Cerebellar nuclear complex (tissue), 1 donor: ENCODE measurements at regions not wholly inside any gene's neighbourhood (a gene's known extent, or its start where the extent isn't known, plus 50 kb on each side); places are given as distances from the start of the nearest gene placed in this dataset.
"Not testable (repeated sequence)": the region's sequence is repeated elsewhere in the genome, so short reads cannot be mapped to it uniquely, and the experiment has no call there.

Source experiments
- DNase-seq, 2 experiments: peaks; one replicate each; lab custom pipeline; 2025; lab: John Stamatoyannopoulos, UW

DNA sequence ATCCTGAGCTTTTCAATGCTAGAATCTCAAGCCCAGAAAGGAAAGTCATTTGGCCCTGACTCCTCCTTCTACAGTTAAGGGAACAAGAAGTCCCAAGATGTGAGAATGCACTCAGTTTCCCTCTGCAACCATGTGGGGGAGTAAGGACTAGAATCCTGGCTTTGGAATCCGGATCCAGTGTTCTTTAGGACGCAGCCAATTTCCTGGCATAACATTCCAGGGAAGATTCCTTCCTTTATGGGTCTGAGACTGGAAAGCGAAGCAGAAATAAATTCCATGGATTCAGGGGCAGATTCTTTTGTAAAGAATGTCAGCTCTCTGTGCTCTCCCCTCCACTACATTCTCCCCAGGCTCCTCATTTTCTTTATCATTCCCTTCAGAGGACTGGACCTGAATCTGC is 151.8 kb upstream of the SOX14 start:
- DNase-seq = no peak

DNA sequence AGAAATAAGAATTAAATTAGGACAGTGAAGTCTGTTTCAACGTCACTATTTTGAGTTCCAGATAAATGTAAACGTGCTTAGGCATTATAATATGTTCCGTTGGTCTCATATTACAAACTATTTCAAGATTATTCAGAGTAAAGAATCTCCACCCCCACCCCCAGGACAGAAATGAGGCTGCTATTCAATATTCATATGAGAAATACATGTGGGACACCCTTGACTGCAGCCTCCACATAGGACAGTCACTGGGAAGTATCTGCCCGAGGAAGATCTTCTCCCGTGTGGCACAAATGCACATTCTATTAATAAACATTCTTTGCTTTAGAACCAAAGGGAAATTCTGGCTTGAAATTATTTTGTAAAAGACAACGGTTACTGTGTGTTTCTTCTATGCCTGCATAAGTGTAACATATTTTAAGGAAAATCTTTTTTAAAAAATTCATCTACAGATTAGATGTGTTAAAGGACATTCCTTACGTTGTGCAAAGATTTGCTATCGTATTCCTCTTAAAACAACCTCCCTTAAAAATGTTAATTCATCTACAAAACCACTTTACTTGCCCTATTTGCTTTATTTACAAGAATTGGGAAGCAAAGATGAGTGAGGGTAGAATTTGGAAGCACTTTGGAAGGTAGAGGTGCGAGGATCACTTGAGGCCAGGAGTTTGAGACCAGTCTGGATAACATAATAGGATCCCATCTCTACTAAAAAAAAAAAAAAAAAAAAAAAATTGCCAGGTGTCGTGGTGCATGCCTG is 148.3 kb upstream of the SOX14 start:
- no peak for DNase-seq

DNA sequence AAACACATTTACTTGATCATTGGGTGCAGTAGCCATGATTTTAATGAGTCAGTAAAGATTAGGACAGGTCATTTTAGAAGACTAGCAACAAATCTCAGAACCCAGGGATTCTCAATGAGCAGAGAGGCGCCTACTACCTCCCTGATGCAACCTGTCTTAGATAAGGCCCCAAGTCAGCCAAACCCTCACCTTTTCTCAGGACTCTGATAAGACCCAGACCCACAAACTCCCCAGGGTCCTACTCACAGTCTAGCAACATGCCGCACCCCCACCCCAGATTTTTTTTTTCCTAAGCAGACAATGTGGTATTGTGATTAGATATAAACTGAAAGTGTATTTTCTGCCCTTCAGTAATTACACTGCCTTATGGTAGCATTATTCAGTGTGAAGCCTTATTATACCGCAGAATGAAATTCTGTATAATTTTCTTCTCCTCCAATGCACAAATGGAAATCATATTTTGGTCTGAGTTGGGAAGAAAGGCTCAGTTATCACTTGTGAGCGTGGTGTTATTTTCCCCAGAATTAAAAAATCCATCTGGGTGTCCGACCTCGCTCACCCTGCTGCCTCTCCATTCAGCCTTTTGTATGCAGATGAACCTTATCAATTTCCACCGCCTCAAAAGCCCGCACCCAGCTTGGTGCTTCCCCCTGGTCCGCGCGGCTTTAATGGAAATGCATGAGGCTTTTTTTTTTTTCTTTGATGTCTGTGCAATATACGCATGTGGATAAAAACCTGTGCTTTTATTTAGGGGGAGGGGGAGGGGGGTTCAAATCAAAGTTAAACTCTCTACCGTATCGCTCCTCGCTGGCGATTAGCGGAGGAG is 122.0 kb upstream of the SOX14 start:
- no peak for DNase-seq

DNA sequence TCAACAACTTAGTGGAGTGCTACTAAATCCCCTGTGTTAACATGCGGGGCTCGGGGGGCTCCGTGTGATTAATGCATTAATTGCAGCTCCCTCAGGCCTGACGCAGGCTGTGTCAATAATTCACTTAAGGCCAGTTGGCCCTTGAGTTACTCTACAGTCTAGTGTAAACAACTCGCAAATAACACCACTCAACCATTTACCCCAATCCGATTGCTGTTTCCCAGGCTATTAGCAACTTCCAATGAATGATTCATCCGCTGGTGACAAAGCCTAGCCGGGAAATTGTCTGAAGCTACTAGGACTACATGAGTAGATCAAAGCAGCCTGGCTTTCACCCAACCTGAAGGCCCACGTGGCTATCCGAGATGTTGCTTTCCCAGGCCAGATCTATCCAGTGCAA is 121.3 kb upstream of the SOX14 start:
- no peak for DNase-seq

DNA sequence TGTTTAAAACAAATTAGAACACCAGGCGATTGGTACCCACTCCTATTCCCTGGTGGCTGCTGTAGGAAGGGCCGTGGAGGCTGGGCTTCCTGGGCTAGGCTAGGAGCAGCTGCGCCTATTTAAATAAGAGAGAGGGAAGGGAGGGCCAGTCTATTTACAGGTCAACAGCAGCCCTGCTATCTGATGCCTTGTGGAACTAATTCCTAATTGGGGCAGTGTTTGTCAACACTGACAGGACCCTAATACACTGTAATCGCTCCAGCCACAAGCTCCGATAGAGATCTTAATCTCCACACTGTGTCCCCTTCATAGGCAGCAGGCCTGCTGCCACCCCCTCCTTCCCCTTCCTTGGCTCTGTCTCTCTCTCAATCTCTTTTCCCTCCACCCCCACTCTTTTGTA is 116.9 kb upstream of the SOX14 start:
- no peak for DNase-seq

DNA sequence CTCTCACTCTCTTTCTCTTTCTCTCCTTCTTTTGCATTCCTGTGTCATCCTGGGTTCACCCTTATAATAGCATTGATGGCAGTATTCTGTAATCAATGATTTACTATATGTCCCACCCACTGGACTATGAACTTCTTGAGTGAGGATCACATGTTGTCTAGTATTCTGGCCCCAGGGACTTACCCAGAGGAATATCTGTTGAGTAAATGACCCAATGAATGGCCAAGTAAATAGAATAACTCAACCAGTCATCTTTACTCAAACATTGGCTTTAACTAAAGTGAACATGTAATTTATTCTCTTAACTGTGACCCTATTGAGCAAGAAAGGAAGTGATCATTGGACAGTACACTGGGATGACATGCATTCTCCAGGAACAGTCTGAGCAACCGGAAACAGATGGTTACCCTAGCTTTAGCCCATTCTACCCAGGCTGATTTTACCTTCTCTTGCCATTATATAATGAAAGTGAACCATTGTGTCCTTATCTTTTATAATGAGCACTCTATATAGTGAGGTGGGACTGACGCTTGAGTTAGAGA is 94.5 kb upstream of the SOX14 start:
- no peak for DNase-seq

DNA sequence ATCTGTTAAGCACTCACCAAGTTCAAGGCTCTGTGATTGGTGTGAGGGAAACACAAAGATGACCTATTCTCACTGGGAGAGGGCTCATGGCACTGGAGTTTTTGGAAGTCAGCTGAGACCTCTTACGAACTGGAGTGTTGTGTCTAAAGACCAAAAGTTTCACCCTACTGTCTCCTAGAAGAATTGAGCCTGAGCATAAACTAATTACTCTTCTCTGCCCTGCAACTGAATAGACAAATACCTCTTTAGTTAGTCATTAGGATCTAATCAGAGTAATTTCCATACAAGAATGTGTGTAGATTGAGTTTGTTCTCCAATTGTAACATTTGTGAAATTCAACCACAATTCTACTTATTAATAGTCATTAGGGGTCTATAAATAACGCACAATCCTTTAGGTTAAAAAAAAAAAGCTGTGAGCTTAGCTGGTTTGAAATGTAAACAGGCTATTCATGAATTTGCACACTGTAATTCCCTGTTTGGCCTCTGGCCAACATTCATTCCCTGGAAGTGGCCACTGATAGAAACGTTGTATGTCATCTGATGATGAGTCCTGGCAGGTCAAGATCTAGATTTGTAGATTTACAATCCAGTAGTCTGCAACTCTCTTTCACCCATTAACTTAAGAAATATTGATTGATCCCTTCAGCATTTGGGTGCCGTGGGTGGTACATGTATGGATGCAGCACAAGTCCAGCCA is 76.8 kb upstream of the SOX14 start:
- DNase-seq = no peak

DNA sequence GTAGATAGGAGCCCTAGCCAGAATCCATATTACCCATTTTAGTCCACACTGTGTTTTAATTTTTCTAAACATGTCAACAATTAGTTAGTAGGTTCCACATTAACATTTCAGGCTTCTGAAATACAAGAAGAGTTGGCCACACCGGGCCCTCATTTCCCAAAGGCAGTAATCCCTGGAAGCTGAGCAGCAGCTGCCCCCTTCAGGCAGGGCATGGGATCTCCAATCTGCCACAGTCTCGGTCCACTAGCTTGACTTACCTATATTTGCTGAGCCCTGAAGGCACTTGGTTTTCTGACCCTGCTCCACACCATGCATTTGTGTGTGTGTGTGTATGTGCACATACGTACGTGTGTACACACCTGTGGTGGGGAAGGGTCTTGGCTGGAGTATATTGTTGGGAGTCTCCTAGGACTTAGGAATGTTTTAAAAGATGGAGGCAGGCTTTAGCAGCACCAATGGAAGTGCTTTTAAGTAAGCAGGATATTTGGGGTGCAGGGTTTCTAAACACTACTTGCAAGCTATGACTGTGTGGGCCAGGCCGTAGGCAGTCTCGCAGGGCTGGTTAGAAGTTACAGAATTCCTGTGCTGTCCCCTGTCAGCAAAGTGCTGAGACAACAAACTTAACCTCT is 71.2 kb upstream of the SOX14 start:
- DNase-seq = no peak

DNA sequence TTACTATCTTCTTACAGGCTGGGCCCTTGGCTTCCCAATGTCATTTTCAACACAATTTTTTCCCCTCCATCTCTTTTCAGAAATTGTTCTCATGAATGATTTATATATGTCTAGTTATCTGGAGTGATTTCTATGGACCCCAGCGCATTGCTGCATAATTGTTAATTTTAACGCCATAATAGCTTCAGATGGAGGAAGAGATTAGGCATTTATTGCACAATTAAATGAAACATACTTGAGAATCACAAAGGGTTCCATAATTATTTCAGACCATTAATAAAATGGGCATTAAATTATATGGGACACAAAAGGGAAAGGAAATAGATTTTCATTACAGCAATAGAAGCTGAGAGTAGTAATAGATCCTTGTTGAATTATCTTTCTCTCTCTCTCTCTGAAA is 70.3 kb upstream of the SOX14 start:
- DNase-seq = no peak

DNA sequence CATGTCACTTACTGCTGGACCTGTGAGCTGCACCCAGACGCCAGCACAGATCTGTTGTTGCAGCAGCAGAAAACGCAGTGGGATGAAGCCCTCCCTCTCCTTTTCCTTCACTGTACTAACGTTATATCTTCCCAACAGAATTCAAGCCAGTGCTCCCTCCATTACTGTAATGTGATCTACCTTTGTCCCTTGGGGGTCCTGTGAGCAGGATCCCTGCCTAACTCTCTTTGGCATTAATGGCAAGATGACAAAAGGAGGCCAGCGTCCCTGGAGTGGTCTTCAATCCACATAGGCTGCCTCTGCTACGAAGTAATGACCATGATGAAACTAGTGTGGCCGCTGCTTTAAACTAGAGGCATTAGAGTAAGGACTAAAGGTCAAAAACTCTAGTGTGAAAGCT is 69.3 kb upstream of the SOX14 start:
- no peak for DNase-seq

DNA sequence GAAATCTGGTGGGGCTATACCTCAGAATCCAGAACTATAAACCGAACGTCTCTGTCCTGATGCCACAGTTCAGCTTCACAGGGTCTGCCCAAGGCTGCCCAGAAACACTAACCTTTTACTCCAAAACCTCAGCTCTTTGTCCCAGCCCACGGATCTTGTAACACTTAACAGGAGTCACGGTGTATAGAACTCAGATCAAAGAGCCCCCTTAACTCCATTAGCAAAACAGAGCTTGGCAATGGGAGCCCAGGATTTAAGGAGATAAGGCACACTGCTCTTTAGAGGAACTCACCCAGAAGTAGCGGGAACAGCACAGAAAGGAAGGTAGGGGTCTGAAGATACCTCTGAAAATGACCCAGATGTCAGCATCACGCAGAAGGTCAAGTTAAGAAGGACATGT is 68.8 kb upstream of the SOX14 start:
- DNase-seq = no peak

DNA sequence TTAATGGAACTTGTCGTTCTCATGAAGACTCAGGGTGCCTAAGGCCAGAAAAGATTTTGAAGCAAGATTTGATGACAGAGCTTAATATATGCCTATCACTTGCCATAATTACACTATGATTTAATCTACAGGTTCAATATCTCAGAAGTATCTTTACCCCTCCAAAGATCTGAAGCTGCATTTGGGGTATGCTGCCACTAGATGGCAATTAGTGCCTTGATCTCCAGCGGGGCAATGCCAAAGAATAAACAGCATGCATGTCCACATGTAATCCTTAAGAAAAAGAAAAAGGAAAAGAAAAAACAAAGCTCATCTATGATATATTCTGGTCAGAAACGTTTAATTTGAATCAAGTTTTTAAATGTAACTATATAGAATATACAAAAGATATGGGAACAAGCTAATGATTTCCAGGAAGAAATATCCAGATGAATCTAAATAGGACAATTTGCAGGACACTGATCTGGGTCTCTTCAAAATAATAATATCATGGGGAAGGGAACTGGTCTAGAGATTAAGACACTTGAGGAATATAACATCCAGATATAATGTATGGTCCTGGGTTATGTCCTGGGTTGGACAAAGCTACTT is 55.0 kb upstream of the SOX14 start:
- no peak for DNase-seq

DNA sequence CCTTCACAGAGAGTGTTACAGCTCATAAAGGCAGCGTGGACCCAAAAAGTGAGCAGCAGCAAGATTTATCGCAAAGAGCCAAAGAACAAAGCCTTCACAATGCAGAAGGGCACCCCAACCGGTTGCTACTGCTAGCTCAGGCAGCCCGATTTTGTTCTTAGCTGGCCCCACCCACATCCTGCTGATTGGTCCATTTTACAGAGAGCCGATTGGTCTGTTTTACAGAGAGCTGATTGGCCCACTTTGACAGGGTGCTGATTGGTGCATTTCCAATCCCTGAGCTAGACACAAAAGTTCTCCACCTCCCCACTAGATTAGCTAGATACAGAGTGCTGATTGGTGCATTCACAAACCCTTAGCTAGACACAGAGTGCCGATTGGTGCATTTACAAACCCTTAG is 50.1 kb upstream of the SOX14 start:
- DNase-seq = not testable (repeated sequence)
